Liver (tissue), 3 donors: ENCODE measurements at regions not wholly inside any gene's neighbourhood (a gene's known extent, or its start where the extent isn't known, plus 50 kb on each side); places are given as distances from the start of the nearest gene placed in this dataset.

Source experiments
- EGR1 ChIP-seq, 2 donors: IDR thresholded peaks; 2 replicates each; pipeline ENCODE4 v1.6.1; 2016 to 2018; ENCODE audit warnings: antibody characterized with exemption in 2 of 2, low read depth in 2 of 2
- FOXA1 ChIP-seq: IDR thresholded peaks from 2 replicates; pipeline ENCODE4 v1.6.1; 2016; ENCODE audit warnings: antibody characterized with exemption
- GABPA ChIP-seq, 2 donors: IDR thresholded peaks in 1 of 2; conservative IDR thresholded peaks in 1 of 2; 2 replicates each; pipeline ENCODE4 v1.6.1; 2016; ENCODE audit warnings: antibody characterized with exemption in 2 of 2, mild to moderate bottlenecking in 1 of 2, moderate library complexity in 1 of 2
- JUND ChIP-seq, 2 donors: IDR thresholded peaks; 2 replicates each; pipeline ENCODE4 v1.6.1; 2016; ENCODE audit warnings: antibody characterized with exemption in 2 of 2
- YY1 ChIP-seq: IDR thresholded peaks from 2 replicates; pipeline ENCODE4 v1.6.1; 2016; ENCODE audit warnings: antibody characterized with exemption, mild to moderate bottlenecking
- TF ChIP-seq, protein P1 (sequence below): IDR thresholded peaks from 2 replicates; pipeline ENCODE4 v1.6.1; 2016; ENCODE audit warnings: antibody characterized with exemption
- TF ChIP-seq, protein P2 (sequence below): fragments of 150-350 bp; IDR thresholded peaks from 2 replicates; pipeline ENCODE4 v1.5.1; 2017; ENCODE audit warnings: improper control_type of control experiment, low read depth, low read length; ENCODE audit not compliant: missing input control
- TF ChIP-seq, protein P3 (sequence below): IDR thresholded peaks from 2 replicates; pipeline ENCODE4 v1.6.1; 2016; ENCODE audit warnings: antibody characterized with exemption
- TF ChIP-seq, protein P4 (sequence below): IDR thresholded peaks from 2 replicates; pipeline ENCODE4 v1.6.1; 2016; ENCODE audit warnings: antibody characterized with exemption, mild to moderate bottlenecking
- donor health status: healthy.
- donor health status: healthy.

DNA sequence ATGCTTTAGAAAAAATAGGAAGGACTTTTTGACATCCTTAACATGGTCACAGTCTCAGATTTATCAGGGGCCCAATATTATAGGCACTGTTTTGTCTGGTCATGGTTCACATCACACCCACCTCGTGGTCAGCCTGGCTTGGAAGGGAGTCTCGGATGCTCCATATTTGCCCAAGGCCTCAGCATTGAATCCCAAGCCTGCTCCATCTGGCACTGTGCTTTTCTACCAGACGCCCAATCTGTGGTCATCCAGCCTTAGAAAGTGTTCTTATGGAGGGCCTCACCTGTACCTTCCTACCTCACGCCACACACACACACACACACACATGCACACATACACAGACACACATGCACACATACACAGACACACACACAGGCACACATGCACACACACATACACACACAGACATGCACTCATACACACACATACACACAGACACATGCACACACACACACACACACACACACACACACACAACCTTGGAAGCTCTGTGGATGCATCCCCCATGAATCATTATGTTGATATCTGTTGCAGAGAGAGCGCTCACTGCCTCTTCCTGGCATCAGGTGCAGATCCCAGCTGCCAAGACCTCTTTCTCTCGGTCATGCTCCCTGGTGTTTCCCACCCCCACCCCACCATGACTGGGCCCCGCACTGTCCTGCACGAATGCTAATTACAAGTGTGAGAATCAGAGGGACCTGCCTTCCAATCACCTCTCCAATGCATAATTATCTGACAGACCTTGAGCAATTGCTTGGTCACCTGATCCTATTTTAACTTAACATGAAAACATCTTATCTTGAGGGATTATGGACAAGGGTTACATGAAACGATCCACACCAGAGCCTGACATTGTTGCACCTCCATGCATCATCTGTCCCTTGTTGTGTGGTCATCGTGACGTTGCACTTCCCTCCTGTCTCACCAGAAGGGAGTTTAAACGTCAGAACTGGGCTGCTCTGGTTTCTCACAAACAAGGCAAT is 122.7 kb upstream of the TMEM72 start:
- TF ChIP-seq YY1 (no peak), FOXA1 (no peak), EGR1 (IDR thresholded peaks at IDR 0.05; ENCODE audit: low read depth in 2 of 2) (no peak), GABPA (IDR thresholded peaks at IDR 0.05 in 1 of 2, conservative IDR thresholded peaks at IDR 0.05 in 1 of 2) (no peak), JUND (IDR thresholded peaks at IDR 0.05) (no peak)
- TF ChIP-seq, protein P1, sequence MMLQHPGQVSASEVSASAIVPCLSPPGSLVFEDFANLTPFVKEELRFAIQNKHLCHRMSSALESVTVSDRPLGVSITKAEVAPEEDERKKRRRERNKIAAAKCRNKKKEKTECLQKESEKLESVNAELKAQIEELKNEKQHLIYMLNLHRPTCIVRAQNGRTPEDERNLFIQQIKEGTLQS: no peak
- TF ChIP-seq, protein P2, sequence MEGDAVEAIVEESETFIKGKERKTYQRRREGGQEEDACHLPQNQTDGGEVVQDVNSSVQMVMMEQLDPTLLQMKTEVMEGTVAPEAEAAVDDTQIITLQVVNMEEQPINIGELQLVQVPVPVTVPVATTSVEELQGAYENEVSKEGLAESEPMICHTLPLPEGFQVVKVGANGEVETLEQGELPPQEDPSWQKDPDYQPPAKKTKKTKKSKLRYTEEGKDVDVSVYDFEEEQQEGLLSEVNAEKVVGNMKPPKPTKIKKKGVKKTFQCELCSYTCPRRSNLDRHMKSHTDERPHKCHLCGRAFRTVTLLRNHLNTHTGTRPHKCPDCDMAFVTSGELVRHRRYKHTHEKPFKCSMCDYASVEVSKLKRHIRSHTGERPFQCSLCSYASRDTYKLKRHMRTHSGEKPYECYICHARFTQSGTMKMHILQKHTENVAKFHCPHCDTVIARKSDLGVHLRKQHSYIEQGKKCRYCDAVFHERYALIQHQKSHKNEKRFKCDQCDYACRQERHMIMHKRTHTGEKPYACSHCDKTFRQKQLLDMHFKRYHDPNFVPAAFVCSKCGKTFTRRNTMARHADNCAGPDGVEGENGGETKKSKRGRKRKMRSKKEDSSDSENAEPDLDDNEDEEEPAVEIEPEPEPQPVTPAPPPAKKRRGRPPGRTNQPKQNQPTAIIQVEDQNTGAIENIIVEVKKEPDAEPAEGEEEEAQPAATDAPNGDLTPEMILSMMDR: no peak
- TF ChIP-seq, protein P3, sequence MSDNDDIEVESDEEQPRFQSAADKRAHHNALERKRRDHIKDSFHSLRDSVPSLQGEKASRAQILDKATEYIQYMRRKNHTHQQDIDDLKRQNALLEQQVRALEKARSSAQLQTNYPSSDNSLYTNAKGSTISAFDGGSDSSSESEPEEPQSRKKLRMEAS: no peak
- TF ChIP-seq, protein P4, sequence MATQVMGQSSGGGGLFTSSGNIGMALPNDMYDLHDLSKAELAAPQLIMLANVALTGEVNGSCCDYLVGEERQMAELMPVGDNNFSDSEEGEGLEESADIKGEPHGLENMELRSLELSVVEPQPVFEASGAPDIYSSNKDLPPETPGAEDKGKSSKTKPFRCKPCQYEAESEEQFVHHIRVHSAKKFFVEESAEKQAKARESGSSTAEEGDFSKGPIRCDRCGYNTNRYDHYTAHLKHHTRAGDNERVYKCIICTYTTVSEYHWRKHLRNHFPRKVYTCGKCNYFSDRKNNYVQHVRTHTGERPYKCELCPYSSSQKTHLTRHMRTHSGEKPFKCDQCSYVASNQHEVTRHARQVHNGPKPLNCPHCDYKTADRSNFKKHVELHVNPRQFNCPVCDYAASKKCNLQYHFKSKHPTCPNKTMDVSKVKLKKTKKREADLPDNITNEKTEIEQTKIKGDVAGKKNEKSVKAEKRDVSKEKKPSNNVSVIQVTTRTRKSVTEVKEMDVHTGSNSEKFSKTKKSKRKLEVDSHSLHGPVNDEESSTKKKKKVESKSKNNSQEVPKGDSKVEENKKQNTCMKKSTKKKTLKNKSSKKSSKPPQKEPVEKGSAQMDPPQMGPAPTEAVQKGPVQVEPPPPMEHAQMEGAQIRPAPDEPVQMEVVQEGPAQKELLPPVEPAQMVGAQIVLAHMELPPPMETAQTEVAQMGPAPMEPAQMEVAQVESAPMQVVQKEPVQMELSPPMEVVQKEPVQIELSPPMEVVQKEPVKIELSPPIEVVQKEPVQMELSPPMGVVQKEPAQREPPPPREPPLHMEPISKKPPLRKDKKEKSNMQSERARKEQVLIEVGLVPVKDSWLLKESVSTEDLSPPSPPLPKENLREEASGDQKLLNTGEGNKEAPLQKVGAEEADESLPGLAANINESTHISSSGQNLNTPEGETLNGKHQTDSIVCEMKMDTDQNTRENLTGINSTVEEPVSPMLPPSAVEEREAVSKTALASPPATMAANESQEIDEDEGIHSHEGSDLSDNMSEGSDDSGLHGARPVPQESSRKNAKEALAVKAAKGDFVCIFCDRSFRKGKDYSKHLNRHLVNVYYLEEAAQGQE: no peak
